Amniotic epithelial cell (primary cell): ENCODE measurements at regions not wholly inside any gene's neighbourhood (a gene's known extent, or its start where the extent isn't known, plus 50 kb on each side); places are given as distances from the start of the nearest gene placed in this dataset.

ENCODE experiments used
- DNase-seq: peaks from one replicate; pipeline ENCODE4 v3.0.0-alpha.2; 2010; ENCODE audit warnings: low read depth

DNA sequence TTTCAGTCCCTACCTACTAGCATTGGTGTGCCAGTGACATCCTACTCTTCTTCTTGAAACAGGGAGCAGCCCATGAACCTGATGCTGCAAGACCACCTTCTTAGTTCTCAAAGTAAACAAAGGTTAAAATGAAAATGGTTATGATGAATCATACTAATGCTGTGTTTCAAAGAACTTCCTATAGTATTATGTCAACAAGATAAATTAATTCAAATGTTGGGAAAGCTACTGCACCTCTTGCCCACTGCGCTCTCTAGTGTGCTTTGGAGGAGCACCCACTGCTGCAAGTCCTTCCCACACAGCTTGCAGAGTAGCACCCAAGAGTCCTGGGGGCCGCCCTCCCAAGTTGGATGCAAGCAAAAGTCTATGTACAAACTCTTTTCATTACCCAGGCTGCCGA lies 81.1 kb downstream of the CD200R1L start:
- no peak for DNase-seq

- DNase-seq: peak; percentile 56
Observed at GRCh38 chr3:112763258-112763657, 83.4 kb downstream of the CD200R1L start.

GRCh38 chr3:112761062-112761638 lies 85.5 kb downstream of the CD200R1L start:
- DNase-seq: no peak

DNA sequence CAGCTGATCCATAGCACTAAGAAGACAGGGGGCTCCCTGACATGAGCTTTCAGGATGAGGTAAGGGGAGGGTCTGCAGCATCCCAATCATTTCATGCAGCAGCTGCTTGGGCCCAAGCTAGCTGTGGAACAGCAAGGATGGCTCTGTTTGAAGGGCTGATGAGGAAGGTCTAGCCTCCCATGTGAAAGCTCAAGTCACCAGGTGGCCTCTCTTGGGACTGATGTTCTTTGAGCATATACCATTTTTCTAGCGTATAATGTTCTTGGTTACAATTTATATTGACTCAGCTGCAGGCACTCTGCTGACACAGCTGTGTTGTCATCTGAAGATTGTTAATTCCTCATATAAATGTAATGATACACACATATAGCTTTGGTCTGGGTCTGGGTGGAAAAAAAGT lies 87.0 kb downstream of the CD200R1L start:
- DNase-seq: no peak

DNA sequence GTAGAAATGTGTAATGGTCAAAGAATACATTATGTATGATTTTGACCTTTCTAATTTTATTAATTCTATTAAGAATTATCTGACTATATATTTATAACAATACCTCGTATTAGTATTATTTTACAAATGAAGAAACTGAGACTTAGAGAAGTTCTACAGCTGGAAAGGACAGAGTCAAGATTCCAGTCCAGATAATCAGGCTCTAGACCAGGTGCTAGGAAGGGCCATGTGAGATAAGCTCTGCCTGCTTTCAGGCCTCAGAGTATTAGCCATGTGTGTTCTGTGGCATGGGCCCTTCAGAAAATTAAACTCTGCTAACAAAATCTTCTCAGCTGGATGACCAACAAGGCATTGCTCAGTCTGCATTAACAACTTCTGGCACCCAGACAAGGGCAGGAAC lies 87.5 kb downstream of the CD200R1L start:
- DNase-seq: no peak

- no peak for DNase-seq
Observed at GRCh38 chr3:112757197-112757596, 89.5 kb downstream of the CD200R1L start.

GRCh38 chr3:112755845-112756613 lies 90.6 kb downstream of the CD200R1L start:
- DNase-seq: no peak

GRCh38 chr3:112755046-112755445 lies 91.6 kb downstream of the CD200R1L start:
- peak; percentile 76 for DNase-seq

DNA sequence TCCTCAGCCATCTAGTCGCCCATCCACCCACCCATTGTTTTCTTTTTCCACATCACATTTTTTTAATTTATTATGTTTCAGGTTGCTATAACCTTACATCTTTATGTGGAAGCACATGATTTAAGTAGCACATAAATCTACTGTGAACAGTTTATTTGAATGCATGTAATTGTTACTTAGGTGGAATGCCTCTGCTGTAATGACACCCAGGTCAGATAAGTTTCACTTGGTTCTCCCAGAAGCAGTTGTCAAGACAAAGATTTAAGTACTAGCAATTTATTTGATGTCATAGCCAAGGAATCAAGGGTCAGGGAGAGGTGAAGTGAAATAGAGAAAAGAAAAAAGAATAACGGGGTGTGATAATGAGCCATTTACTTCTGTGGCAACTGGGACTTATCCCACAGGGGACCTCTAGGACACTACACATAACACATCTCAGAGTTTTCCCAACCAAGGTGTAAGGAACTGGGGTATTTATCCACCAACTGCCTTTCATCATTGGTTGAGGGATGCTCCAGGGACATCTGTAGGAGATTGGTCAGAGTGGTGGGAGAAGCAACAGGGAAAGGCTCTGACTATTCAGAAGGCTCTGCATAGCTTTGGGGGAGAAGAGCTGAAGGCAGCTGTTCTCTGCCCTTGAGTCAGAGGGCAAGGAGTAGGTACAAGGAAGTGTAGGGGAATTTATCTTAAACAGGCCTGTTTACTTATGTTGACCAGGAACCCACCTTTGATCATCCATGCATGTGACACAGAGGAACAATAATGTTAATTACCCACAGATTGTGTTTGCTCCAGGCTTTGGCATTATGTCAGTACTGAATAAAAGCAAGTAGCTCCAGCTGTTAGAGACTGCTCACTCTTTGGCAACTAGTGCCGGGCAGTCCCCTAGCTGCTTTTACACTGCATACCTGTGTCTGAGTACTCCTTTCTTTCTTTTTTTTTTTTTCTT lies 94.8 kb downstream of the CD200R1L start:
- no peak for DNase-seq

- no peak for DNase-seq
Observed at GRCh38 chr3:112751061-112751460, 95.6 kb downstream of the CD200R1L start.

DNA sequence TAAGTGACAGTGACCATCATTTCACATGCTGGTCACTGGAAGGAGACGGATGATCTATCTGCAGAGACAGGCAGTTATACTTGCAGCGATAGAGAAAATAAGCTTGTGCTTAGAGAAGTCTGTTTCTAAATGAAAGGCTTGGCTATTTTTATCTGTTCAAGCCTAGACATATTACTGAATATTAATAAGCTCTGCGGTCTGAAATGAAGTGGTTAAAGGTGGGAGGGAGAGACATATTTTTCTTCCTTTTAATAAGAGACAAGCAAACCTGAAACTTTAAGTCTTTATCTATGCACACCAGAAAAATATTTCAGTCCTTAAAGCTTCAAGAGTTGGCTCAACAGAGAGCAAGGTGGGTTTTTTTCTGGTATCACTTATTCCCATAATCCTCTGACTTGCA lies 99.0 kb downstream of the CD200R1L start:
- DNase-seq: peak; percentile 61

- peak; percentile 98 for DNase-seq
Observed at GRCh38 chr3:112746675-112747280, 99.9 kb downstream of the CD200R1L start.

DNA sequence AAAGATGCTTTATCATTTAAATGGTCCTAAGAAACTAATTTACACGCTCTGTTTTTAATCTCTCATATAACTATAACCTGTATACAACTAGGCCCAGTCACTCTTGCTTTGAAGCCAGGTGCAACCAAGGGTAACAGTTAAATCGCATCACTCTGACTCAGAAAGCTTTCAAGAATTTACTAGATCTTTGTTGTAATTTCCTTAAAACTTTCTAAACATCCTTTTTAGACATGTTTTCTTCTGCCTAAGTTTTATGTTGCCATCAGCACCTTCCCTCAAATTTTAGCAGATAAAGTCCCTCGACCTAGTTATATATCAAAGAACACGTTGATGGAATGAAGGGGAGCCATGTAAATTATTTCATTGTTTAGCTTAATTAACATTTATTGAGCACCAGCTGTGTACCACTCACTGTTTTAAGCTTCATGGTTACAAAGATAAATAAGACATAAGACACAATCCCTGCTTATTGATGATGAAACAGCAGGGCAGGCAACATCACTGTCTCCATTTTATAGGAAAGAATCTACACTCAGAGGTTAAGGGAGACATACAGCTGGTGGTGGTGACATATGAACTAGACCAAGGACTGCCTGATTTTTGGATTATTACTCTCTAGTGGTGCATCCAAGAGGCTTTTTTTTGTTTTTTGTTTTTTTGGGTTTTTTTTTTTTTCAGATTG lies 101.0 kb downstream of the CD200R1L start:
- no peak for DNase-seq

DNA sequence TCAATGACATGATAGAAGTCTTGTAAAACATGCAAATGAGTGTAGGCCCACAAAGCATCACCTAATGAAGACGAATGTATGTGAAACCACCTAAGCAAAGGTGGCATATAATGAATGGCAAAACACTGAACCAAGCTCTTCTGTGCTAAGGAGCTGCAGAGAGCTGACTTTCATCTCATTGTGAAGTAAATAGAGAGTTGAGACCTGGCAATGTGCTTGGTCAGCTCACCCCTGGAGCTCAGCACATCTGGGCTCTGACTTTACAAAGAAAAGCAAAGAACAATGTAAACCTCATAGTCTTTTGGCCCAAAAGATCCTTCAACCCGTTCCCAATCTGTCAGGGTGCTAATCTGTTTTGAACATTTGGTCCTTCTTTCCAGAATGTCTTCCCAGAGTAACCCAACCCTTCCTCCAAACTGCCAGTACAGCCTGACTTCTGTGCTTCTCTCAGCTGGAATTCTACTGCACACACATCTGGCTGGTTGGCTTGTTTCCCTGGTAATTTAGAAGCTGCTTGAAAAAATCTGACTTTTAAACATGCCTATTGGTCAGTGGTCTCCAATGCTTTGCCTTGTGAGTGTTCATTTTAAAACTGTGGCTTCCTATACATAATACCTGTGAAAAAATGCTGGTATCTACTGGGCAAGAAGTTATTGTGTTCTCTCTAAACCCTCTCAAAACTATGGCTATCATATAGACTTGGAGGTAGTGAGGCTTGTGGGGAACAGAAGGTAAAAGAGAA lies 101.7 kb downstream of the CD200R1L start:
- DNase-seq: no peak

GRCh38 chr3:112744106-112744505 lies 102.6 kb downstream of the CD200R1L start:
- no peak for DNase-seq

DNA sequence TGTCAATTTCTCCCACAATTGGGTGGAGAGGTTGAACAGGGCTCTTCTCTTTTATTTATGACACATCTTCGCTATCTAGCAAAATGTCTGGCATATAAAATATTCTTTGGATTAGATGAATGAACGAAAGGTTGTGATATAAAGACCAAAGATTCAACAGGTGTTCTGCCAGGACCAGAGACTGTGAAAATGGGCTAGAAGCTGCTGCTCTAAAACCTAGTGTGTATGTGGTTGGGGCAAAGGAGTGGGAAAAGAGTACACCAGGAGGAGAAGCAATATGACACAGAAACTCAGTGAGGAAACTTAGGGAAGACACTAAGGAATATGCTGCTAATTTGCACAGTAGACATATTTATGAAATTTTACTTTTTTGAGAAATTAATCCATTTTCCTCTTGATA lies 102.0 kb upstream of the CCDC80 start:
- no peak for DNase-seq

DNA sequence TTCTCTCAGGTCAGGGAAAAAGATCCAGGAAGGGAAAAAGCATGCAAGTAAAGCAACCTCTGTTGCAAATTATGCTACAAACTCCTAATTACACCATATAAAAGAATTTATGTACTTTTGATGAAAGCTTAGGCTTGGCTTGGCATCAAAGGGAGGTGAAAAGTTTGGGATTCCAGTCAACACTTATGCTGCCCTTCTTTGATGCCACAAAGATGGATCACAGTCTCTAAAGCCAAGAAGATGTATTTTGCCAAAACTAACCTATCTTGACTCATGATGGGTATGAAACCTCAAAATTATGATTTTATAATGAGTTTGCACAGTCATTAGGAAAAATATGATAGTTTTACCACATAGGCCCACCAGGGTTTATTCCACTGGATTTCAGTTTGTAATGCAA lies 101.0 kb upstream of the CCDC80 start:
- DNase-seq: no peak

- DNase-seq: peak; percentile 71
Observed at GRCh38 chr3:112740835-112741234, 99.9 kb upstream of the CCDC80 start.

DNA sequence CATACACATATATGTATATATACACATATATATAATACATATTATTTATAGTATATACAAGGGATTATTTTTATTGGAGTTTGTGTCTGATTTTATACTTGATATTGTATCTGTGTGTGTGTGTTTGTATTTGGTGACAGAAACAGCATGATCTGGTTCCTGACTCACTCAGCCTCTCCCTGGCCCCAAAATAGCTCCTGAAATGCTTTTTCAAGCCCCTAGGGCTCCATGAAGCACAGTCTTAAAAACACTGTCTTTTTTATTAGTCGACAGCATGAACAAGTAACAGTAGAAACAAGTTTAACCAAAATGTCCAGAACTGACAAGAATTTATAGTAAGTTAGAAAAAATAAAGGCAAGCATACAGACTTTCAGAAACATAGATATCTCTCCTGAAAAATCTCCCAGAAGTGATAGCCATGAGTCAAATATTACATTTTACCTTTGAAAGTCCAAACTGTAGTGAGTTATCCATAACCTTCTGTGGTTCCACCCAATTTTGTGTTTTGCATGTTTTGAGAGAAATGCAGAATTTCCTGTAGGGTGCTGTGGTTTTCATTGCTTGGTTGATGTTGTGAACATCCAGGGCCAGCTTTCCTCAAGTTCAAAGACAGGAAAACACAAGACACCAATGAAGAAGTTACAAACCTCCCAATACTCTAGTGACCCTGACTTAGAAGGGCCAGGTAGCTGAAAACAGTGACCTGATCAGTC lies 98.5 kb upstream of the CCDC80 start:
- no peak for DNase-seq

GRCh38 chr3:112738366-112738765 lies 97.4 kb upstream of the CCDC80 start:
- peak; percentile 89 for DNase-seq
